22Rv1 (cell line): ENCODE measurements at regions not wholly inside any gene's neighbourhood (a gene's known extent, or its start where the extent isn't known, plus 50 kb on each side); places are given as distances from the start of the nearest gene placed in this dataset.
"Not testable (repeated sequence)": the region's sequence is repeated elsewhere in the genome, so short reads cannot be mapped to it uniquely, and the experiment has no call there.

Experiments used
- CTCF ChIP-seq: fragments of 450-650 bp; IDR thresholded peaks from 2 replicates; pipeline ENCODE4 v1.5.1; 2017; ENCODE audit warnings: mild to moderate bottlenecking
- ZFX ChIP-seq: fragments of 450-650 bp; IDR thresholded peaks from 2 replicates; pipeline ENCODE4 v1.6.1; 2017; ENCODE audit warnings: antibody characterized with exemption, borderline replicate concordance

GRCh38 chr21:27893619-27894018 lies 926.7 kb upstream of the ADAMTS5 start:
- TF ChIP-seq CTCF, ZFX: not testable (repeated sequence)
